Stomach (tissue), 4 donors: ENCODE measurements at regions not wholly inside any gene's neighbourhood (a gene's known extent, or its start where the extent isn't known, plus 50 kb on each side); places are given as distances from the start of the nearest gene placed in this dataset.

Experiments
- POLR2AphosphoS5 ChIP-seq, 3 donors: sonication (generic); formaldehyde crosslinking; IDR thresholded peaks; one replicate each; pipeline ENCODE4 v1.6.1; 2016; ENCODE audit warnings: antibody characterized with exemption in 3 of 3
- TF ChIP-seq, protein P1 (sequence below), 7 experiments: fragments of 450-650 bp in 4 of 7; fragments of 200-600 bp in 3 of 7; sonication (generic) in 3 of 7; IDR thresholded peaks; one replicate each; pipeline ENCODE4 v1.5.1; 2016 to 2019; ENCODE audit warnings: antibody characterized with exemption in 7 of 7, control low read depth in 2 of 7, mild to moderate bottlenecking in 1 of 7

- TF ChIP-seq, protein P1, sequence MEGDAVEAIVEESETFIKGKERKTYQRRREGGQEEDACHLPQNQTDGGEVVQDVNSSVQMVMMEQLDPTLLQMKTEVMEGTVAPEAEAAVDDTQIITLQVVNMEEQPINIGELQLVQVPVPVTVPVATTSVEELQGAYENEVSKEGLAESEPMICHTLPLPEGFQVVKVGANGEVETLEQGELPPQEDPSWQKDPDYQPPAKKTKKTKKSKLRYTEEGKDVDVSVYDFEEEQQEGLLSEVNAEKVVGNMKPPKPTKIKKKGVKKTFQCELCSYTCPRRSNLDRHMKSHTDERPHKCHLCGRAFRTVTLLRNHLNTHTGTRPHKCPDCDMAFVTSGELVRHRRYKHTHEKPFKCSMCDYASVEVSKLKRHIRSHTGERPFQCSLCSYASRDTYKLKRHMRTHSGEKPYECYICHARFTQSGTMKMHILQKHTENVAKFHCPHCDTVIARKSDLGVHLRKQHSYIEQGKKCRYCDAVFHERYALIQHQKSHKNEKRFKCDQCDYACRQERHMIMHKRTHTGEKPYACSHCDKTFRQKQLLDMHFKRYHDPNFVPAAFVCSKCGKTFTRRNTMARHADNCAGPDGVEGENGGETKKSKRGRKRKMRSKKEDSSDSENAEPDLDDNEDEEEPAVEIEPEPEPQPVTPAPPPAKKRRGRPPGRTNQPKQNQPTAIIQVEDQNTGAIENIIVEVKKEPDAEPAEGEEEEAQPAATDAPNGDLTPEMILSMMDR (IDR thresholded peaks at IDR 0.05): no peak
- no peak for TF ChIP-seq POLR2AphosphoS5 (IDR thresholded peaks at IDR 0.05)
Observed at GRCh38 chr3:135426508-135426907, 539.0 kb upstream of the PPP2R3A start.
